Esophagus squamous epithelium (tissue), 4 donors: ENCODE measurements at regions not wholly inside any gene's neighbourhood (a gene's known extent, or its start where the extent isn't known, plus 50 kb on each side); places are given as distances from the start of the nearest gene placed in this dataset.

ENCODE experiments used
- POLR2A ChIP-seq, 4 donors: fragments of 450-650 bp; IDR thresholded peaks; one replicate each; pipeline ENCODE4 v1.6.1; 2017; ENCODE audit warnings: antibody characterized with exemption in 4 of 4, mild to moderate bottlenecking in 4 of 4, moderate library complexity in 3 of 4
- TF ChIP-seq, protein P1 (sequence below), 6 experiments: fragments of 450-650 bp in 4 of 6; fragments of 200-600 bp in 2 of 6; sonication (generic) in 2 of 6; IDR thresholded peaks; one replicate each; pipeline ENCODE4 v1.5.1; 2016 to 2019; ENCODE audit warnings: antibody characterized with exemption in 6 of 6, mild to moderate bottlenecking in 4 of 6, moderate library complexity in 4 of 6

- TF ChIP-seq, protein P1, sequence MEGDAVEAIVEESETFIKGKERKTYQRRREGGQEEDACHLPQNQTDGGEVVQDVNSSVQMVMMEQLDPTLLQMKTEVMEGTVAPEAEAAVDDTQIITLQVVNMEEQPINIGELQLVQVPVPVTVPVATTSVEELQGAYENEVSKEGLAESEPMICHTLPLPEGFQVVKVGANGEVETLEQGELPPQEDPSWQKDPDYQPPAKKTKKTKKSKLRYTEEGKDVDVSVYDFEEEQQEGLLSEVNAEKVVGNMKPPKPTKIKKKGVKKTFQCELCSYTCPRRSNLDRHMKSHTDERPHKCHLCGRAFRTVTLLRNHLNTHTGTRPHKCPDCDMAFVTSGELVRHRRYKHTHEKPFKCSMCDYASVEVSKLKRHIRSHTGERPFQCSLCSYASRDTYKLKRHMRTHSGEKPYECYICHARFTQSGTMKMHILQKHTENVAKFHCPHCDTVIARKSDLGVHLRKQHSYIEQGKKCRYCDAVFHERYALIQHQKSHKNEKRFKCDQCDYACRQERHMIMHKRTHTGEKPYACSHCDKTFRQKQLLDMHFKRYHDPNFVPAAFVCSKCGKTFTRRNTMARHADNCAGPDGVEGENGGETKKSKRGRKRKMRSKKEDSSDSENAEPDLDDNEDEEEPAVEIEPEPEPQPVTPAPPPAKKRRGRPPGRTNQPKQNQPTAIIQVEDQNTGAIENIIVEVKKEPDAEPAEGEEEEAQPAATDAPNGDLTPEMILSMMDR (IDR thresholded peaks at IDR 0.05): no peak
- TF ChIP-seq POLR2A (IDR thresholded peaks at IDR 0.05): no peak
These were observed 99.1 kb downstream of the CPN2 start for GRCh38 chr3:194251891-194252560.
